ENCODE measurements at regions not wholly inside any gene's neighbourhood (a gene's known extent, or its start where the extent isn't known, plus 50 kb on each side); places are given as distances from the start of the nearest gene placed in this dataset.

GRCh38 chr21:35212393-35213127 lies 163.5 kb upstream of the RUNX1 start:
- DNase-seq (ENCODE audit: low read depth, low spot score) = peak; percentile 82
- peak overlapping the region; percentile 57 for H2AFZ ChIP-seq (ENCODE audit: low read depth, low read length)
- ChIA-PET POLR2A (no interaction called here), CTCF (no interaction called here)
- dilution Hi-C loops (cut with MboI; ENCODE audit: extremely low pct_ligation_motif_present, low sequenced_read_pairs) (no loop called here), intact Hi-C loops (cut with micrococcal nuclease) (no loop called here)
- no TSS peak for BruUV-seq (replicated peaks)
- peaks cover 8% of the 10 kb centered on the region for H3K4me1 ChIP-seq (ENCODE audit: control insufficient read depth, extremely low read depth, insufficient read depth, low read length)
- TF ChIP-seq POLR2A (IDR thresholded peaks at IDR 0.05; ENCODE audit: low read depth, low read length) = no peak
- peak; percentile 19 for TF ChIP-seq JUN (IDR thresholded peaks at IDR 0.05; ENCODE audit: borderline replicate concordance, insufficient read depth, insufficient read length, low read depth)
- TF ChIP-seq FOS (IDR thresholded peaks at IDR 0.05; ENCODE audit: borderline replicate concordance, insufficient read depth, low read length) = peak; percentile 68
- peak; percentile 31 for TF ChIP-seq GATA2 (IDR thresholded peaks at IDR 0.05; ENCODE audit: insufficient read depth, insufficient read length, low read depth, low read length)
- no peaks in the 10 kb centered on the region for H3K9me3 ChIP-seq (replicated peaks; ENCODE audit: control insufficient read depth, insufficient read depth, low read length)
- no peaks in the 10 kb centered on the region for H4K20me1 ChIP-seq (replicated peaks; ENCODE audit: control insufficient read depth, extremely low read depth, insufficient read depth, low read length)
- H3K4me2 ChIP-seq (ENCODE audit: insufficient read depth, low read length) = peak overlapping the region; percentile 32
- H3K27ac ChIP-seq (ENCODE audit: insufficient read depth, low read depth, low read length) = no peak overlapping the region
- no peaks in the 10 kb centered on the region for H3K9me1 ChIP-seq (replicated peaks; ENCODE audit: control insufficient read depth, extremely low read depth, insufficient read depth, low read length)
- peak; percentile 80 for FAIRE-seq
- H3K79me2 ChIP-seq (ENCODE audit: control insufficient read depth, insufficient read depth, low read length) = no peaks in the 10 kb centered on the region
- no peaks in the 10 kb centered on the region for H3K36me3 ChIP-seq (ENCODE audit: control insufficient read depth in 2 of 2, extremely low read depth in 1 of 2, insufficient read depth in 2 of 2, low read length in 2 of 2)
- H3K4me3 ChIP-seq (replicated peaks in 1 of 3; ENCODE audit: insufficient read depth in 1 of 3, low read depth in 1 of 3, low read length in 3 of 3) = no peak overlapping the region
- H3K9ac ChIP-seq (replicated peaks; ENCODE audit: extremely low read depth, insufficient read depth, low read length) = no peak overlapping the region
- H3K27me3 ChIP-seq (ENCODE audit: control insufficient read depth in 2 of 2, insufficient read depth in 2 of 2, low read length in 2 of 2) = no peaks in the 10 kb centered on the region

- Histone ChIP-seq H3K4me3 (replicated peaks in 1 of 3; ENCODE audit: insufficient read depth in 1 of 3, low read depth in 1 of 3, low read length in 3 of 3) (no peak overlapping the region), H3K9ac (replicated peaks; ENCODE audit: extremely low read depth, insufficient read depth, low read length) (no peak overlapping the region), H3K79me2 (ENCODE audit: control insufficient read depth, insufficient read depth, low read length) (no peaks in the 10 kb centered on the region), H4K20me1 (replicated peaks; ENCODE audit: control insufficient read depth, extremely low read depth, insufficient read depth, low read length) (no peaks in the 10 kb centered on the region), H3K4me2 (ENCODE audit: insufficient read depth, low read length) (no peak overlapping the region), H2AFZ (ENCODE audit: low read depth, low read length) (no peak overlapping the region), H3K4me1 (ENCODE audit: control insufficient read depth, extremely low read depth, insufficient read depth, low read length) (peaks cover 8% of the 10 kb centered on the region), H3K27ac (ENCODE audit: insufficient read depth, low read depth, low read length) (no peak overlapping the region), H3K27me3 (ENCODE audit: control insufficient read depth in 2 of 2, insufficient read depth in 2 of 2, low read length in 2 of 2) (no peaks in the 10 kb centered on the region), H3K9me3 (replicated peaks; ENCODE audit: control insufficient read depth, insufficient read depth, low read length) (no peaks in the 10 kb centered on the region), H3K36me3 (ENCODE audit: control insufficient read depth in 2 of 2, extremely low read depth in 1 of 2, insufficient read depth in 2 of 2, low read length in 2 of 2) (no peaks in the 10 kb centered on the region), H3K9me1 (replicated peaks; ENCODE audit: control insufficient read depth, extremely low read depth, insufficient read depth, low read length) (no peaks in the 10 kb centered on the region)
- dilution Hi-C loops (cut with MboI; ENCODE audit: extremely low pct_ligation_motif_present, low sequenced_read_pairs) = no loop called here
- no peak for DNase-seq (ENCODE audit: low read depth, low spot score)
- BruUV-seq (replicated peaks) = no TSS peak
- peak; percentile 46 for FAIRE-seq
- CTCF ChIA-PET = no interaction called here
- no peak for TF ChIP-seq CTCF (IDR thresholded peaks at IDR 0.05; ENCODE audit: extremely low read depth in 1 of 2, insufficient read depth in 1 of 2, low read depth in 1 of 2, low read length in 2 of 2)
- no peak for TF ChIP-seq POLR2AphosphoS5 (IDR thresholded peaks at IDR 0.05; ENCODE audit: insufficient read depth, low read depth, low read length)
- no peak for TF ChIP-seq GATA2 (IDR thresholded peaks at IDR 0.05; ENCODE audit: insufficient read depth, insufficient read length, low read depth, low read length)
- POLR2A ChIA-PET = no interaction called here
- intact Hi-C loops (cut with micrococcal nuclease) = no loop called here
Observed at GRCh38 chr21:35211782-35212181, 162.7 kb upstream of the RUNX1 start.

Measured in endothelial cell of umbilical vein (primary cell).